ENCODE measurements at regions not wholly inside any gene's neighbourhood (a gene's known extent, or its start where the extent isn't known, plus 50 kb on each side); places are given as distances from the start of the nearest gene placed in this dataset.

- DNase-seq (ENCODE audit: low read depth in 1 of 2, low spot score in 2 of 2) (no peak), FAIRE-seq (no peak)
- Histone ChIP-seq H3K23me2 (ENCODE audit: low read depth, low read length) (no peaks in the 10 kb centered on the region), H3K4me3 (ENCODE audit: extremely low read depth in 1 of 4, insufficient read depth in 2 of 4, low read depth in 3 of 4, low read length in 4 of 4) (no peak overlapping the region), H2BK5ac (ENCODE audit: low read depth, low read length) (no peak overlapping the region), H3K56ac (replicated peaks; ENCODE audit: insufficient read length, low read depth, low read length) (no peak overlapping the region), H3K4me1 (replicated peaks in 1 of 4; ENCODE audit: control insufficient read depth in 3 of 4, insufficient read depth in 4 of 4, low read length in 3 of 4) (peaks cover 0 to 2% (median 0%) of the 10 kb centered on the region in 4 experiments; a peak in 3 of 7 replicates), H2BK20ac (ENCODE audit: low read length) (no peak overlapping the region), H2BK15ac (ENCODE audit: low read length) (no peak overlapping the region), H4K5ac (ENCODE audit: insufficient read length, low read depth, low read length) (no peak overlapping the region), H4K91ac (replicated peaks; ENCODE audit: insufficient read length, low read length) (no peak overlapping the region), H3K9me3 (ENCODE audit: insufficient read depth in 2 of 2, low read depth in 1 of 2, low read length in 1 of 2) (no peaks in the 10 kb centered on the region), H2AK5ac (ENCODE audit: low read depth, low read length) (no peak overlapping the region), H3K9ac (replicated peaks in 1 of 4; ENCODE audit: extremely low read depth in 1 of 4, low read depth in 3 of 4, low read length in 3 of 4) (no peak overlapping the region), H2AFZ (ENCODE audit: low read length) (no peak overlapping the region), H3K23ac (ENCODE audit: insufficient read length) (no peak overlapping the region), H3K4me2 (ENCODE audit: insufficient read depth in 1 of 2, low read depth in 2 of 2, low read length in 2 of 2) (no peak overlapping the region), H3K79me2 (ENCODE audit: control insufficient read depth in 1 of 2, insufficient read depth in 2 of 2, low read length in 2 of 2) (no peaks in the 10 kb centered on the region), H2BK12ac (ENCODE audit: low read depth, low read length) (no peak overlapping the region), H3K27me3 (replicated peaks in 1 of 4; ENCODE audit: control insufficient read depth in 3 of 4, extremely low read depth in 1 of 4, insufficient read depth in 3 of 4, low read length in 3 of 4) (peaks cover 0 to 10% (median 2%) of the 10 kb centered on the region in 4 experiments; a peak in 5 of 7 replicates), H3K27ac (ENCODE audit: low read depth, low read length) (no peak overlapping the region), H3K4ac (replicated peaks; ENCODE audit: insufficient read length, low read depth, low read length) (no peak overlapping the region), H3K18ac (ENCODE audit: extremely low read depth, low read length) (no peak overlapping the region), H3K14ac (ENCODE audit: insufficient read length) (no peak overlapping the region), H2BK120ac (replicated peaks; ENCODE audit: low read depth, low read length) (no peak overlapping the region), H4K8ac (ENCODE audit: extremely low read depth, insufficient read depth, low read length) (no peak overlapping the region), H4K20me1 (replicated peaks in 1 of 2; ENCODE audit: control insufficient read depth in 1 of 2, insufficient read depth in 2 of 2, low read length in 2 of 2) (no peaks in the 10 kb centered on the region), H3K79me1 (ENCODE audit: low read depth, low read length) (no peaks in the 10 kb centered on the region), H3K36me3 (ENCODE audit: control insufficient read depth in 2 of 4, insufficient read depth in 4 of 4, low read length in 3 of 4) (no peaks in the 10 kb centered on the region)
- WGBS, 2 experiments (ENCODE audit: extremely low coverage in 1 of 2, insufficient coverage in 1 of 2, insufficient read length in 1 of 2, insufficient replicate concordance in 2 of 2, low coverage in 1 of 2, low lambda C conversion rate in 2 of 2, missing lambda C conversion rate in 1 of 2), result 86% methylated on average over 2 of the region's 2 CpGs; no CpG with 5 or more reads in 1 of the 2 experiments
- ChIA-PET CTCF (ENCODE audit: partially characterized antibody) (no interaction called here), POLR2A (ENCODE audit: partially characterized antibody) (no interaction called here)
- TF ChIP-seq RBBP5 (IDR thresholded peaks at IDR 0.05; ENCODE audit: borderline replicate concordance, low read depth, low read length) (no peak), TAF1 (IDR thresholded peaks at IDR 0.05; ENCODE audit: low read depth, low read length) (no peak), SIN3A (conservative IDR thresholded peaks at IDR 0.05 in 1 of 2, IDR thresholded peaks at IDR 0.05 in 1 of 2; ENCODE audit: low read depth in 1 of 2, low read length in 2 of 2) (no peak), GTF2F1 (IDR thresholded peaks at IDR 0.05; ENCODE audit: borderline replicate concordance, low read depth, low read length) (no peak), NANOG (IDR thresholded peaks at IDR 0.05; ENCODE audit: insufficient read depth, low read depth, low read length, poor library complexity, severe bottlenecking) (no peak), TEAD4 (IDR thresholded peaks at IDR 0.05; ENCODE audit: low read depth, low read length) (no peak), CREB1 (IDR thresholded peaks at IDR 0.05) (no peak), CBX5 (IDR thresholded peaks at IDR 0.05; ENCODE audit: low read depth, low read length) (no peak), NRF1 (IDR thresholded peaks at IDR 0.05; ENCODE audit: low read depth, low read length) (no peak), SUZ12 (IDR thresholded peaks at IDR 0.05; ENCODE audit: low read length) (no peak), ATF2 (IDR thresholded peaks at IDR 0.05; ENCODE audit: low read length) (no peak)
- TF ChIP-seq, protein P1, sequence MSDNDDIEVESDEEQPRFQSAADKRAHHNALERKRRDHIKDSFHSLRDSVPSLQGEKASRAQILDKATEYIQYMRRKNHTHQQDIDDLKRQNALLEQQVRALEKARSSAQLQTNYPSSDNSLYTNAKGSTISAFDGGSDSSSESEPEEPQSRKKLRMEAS (IDR thresholded peaks at IDR 0.05), result no peak
Measured at GRCh38 chr14:103213331-103213730, 90.1 kb downstream of the TNFAIP2 start.
